Epithelial cell of proximal tubule (primary cell): ENCODE measurements at regions not wholly inside any gene's neighbourhood (a gene's known extent, or its start where the extent isn't known, plus 50 kb on each side); places are given as distances from the start of the nearest gene placed in this dataset.
A peak's percentile ranks its signal among the peaks of the same experiment; 100 is the strongest.

Source experiments
- DNase-seq: peaks from one replicate; pipeline ENCODE4 v3.0.0-alpha.2; 2011; ENCODE audit warnings: low read depth
- H3K4me3 ChIP-seq: 2 replicates; pipeline ENCODE4 v1.5.1; 2011; ENCODE audit warnings: low read depth, mild to moderate bottlenecking, low read length
- TF ChIP-seq, protein P1 (sequence below): conservative IDR thresholded peaks from 2 replicates; pipeline ENCODE4 v1.5.1; 2012; ENCODE audit warnings: low read depth, mild to moderate bottlenecking, low read length

DNA sequence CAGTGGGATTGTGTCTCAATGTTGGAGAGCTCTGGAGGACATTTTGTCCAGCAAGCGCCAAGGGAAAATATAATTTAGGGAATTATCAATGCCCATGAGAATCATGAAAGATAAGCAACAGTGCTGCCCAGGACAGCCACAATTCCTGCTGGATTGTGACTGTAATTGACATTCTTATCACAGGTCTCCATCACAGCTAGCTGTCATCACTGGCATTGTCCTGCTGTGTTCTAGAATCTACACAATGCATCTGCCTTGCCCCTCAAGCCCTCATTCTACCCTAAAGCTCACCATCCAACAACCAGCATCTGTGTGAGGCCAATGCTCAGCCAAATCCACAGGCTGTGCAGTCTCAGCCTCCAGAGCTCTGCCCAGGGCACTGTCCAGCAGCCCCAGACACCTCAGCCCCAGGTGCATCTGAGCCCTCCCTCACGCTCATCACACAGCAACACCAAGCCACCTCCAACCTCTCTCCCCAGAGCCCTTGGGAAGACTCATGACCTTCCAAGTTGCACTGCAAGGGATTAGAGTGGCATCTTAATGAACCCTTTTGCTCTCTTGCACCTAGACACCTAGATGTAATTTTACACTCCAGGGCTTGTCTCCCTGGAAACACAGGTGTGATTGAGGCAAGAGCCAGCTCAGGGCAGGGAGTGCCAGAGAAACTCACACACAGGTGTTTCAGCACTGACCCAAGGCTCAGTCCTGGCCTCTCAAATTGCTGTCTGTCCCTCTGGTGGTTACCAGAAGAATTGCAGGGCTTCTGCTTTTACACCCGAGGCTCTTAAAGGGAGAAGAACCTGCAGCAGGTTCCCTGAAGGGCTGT lies 85.2 kb upstream of the PHACTR3 start:
- TF ChIP-seq, protein P1, sequence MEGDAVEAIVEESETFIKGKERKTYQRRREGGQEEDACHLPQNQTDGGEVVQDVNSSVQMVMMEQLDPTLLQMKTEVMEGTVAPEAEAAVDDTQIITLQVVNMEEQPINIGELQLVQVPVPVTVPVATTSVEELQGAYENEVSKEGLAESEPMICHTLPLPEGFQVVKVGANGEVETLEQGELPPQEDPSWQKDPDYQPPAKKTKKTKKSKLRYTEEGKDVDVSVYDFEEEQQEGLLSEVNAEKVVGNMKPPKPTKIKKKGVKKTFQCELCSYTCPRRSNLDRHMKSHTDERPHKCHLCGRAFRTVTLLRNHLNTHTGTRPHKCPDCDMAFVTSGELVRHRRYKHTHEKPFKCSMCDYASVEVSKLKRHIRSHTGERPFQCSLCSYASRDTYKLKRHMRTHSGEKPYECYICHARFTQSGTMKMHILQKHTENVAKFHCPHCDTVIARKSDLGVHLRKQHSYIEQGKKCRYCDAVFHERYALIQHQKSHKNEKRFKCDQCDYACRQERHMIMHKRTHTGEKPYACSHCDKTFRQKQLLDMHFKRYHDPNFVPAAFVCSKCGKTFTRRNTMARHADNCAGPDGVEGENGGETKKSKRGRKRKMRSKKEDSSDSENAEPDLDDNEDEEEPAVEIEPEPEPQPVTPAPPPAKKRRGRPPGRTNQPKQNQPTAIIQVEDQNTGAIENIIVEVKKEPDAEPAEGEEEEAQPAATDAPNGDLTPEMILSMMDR: peak; percentile 78
- no peak overlapping the region for H3K4me3 ChIP-seq

DNA sequence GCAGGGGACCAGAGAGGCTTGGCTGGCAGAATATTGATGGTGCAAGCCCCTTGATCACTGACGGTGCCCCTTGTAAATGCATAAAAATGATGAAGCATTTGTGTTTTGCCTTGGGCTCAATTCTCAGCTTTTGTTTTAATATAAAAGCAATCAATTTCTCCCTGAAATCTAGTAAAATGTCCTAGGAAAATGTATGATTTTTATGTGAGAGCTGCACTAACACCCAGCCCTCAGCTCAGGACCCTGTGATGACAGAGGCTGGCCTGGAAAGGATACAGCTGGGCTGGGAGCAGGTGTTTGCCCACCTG lies 84.7 kb upstream of the PHACTR3 start:
- TF ChIP-seq, protein P1: no peak
- H3K4me3 ChIP-seq: no peak overlapping the region
- DNase-seq: no peak

More for the DNA sequence above, 85.2 kb upstream of the PHACTR3 start:
- no peak for DNase-seq

DNA sequence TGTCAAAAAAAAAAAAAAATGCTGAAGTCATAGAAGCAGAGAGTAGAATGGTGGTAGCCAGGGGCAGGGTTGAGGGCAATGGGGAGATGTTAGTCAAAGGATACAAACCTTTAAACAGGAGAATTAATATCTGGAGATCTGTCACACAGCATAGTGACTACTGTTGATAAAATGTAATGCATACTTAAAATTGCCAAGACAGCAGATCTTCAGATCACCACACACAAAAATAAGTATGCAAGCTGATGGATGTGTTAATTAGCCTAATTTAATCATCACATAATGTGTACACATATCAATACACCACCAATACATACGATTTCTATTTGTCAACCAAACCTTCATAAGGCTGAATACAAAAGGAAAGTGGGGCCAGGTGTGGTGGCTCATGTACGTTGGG lies 83.5 kb upstream of the PHACTR3 start:
- DNase-seq: no peak
- TF ChIP-seq, protein P1: no peak
- no peak overlapping the region for H3K4me3 ChIP-seq

DNA sequence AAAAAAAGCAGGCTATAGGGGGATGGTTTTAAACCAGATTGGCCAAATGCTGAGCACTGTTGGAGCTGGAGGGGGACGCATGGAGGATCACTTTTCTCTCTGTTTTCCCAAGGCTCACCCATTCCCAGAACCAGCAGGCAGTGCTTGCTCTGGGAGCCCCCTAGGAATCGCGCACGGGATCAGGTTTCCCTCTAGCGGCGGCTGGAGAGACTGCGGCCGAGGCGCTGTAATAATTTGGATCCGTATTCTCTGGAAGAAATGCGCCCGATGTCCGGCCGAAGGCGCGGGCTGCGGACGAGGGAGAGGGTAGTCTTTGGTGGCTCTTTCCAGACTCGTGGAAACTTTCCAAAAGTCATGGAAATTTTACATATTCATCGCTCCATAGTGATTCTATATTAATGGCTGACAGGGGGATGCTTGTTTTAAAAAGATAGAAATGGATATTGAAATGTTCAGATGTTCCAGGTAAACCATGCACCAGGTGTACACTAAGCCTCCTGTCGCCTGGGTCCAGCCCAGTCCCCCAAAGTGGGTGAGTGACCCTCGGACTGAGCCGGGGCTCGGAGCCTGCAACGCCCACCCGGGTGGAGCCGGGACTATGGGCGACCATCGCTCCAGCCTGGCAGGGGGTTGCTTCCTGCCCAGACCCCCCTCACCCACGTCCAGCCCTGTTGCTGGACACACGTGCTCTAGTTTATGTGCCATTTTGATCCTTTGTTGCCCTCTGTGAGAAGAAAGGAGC lies 78.7 kb upstream of the PHACTR3 start:
- DNase-seq: no peak

DNA sequence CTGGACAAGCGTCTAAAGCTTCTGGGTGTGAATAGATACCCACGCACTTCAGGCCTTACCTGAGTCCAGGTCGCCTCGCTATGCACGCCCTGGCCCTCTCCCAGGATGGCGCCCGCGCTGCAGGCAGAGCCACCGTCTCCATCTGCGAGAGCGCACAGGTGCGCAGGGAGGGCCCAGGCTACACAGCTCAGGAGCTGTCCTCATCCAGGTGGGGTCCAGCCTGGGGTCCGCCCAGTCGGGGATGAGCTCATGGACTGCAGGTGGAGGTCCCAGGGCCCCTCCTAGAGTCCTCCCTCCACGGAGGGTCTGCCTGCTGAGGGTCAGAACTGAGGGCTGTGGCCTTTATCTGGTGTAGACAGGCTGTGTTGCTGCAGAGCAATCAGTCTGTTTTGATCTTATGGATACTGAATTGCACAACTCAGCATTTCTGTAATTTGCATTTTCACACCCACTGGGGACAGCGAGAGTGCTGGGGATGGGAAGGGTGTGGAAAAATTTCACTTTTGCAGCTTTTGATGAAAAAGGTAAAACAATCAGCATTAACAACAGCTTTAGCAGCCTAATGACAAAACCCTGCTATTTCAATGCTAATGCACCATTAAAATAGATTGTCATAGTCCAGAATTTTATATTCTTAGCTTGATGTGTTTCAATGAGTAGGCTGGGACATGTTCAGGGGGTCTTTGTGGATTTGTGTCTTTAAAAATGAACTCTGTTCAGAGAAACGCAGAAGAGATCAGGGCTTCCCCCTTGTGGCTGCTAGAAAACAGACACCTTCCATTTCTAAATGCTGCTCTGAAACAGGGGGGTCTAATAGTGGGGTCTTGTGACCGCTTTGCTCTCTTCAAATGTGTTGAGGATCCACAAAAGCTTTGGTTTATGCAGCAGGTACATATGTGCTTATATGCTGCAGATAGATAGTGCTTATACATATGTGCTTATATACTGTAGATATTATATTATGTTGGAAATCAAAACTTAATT lies 77.8 kb upstream of the PHACTR3 start:
- TF ChIP-seq, protein P1: peak; percentile 55
- no peak for DNase-seq
- no peak overlapping the region for H3K4me3 ChIP-seq

More for the DNA sequence above, 78.7 kb upstream of the PHACTR3 start:
- no peak overlapping the region for H3K4me3 ChIP-seq
- TF ChIP-seq, protein P1: peak; percentile 85

DNA sequence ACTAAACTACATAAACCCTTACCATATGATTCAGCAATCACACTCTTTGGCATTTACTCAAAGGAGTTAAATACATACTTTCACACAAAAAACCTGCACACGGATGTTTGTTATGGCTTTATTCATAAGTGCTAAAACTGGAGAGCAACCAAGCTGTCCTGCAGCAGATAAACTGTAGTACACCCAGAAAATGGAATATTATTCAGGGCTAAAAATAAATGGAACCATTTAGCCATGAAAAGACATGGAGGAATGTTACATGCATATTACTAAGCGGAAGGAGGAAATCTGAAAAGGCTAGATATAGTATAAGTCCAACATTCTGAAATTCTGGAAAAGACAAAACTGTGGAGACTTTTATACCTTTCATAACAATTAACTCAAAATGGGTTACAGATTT lies 73.6 kb upstream of the PHACTR3 start:
- no peak for DNase-seq
- TF ChIP-seq, protein P1: no peak
- no peak overlapping the region for H3K4me3 ChIP-seq
